ENCODE measurements at regions not wholly inside any gene's neighbourhood (a gene's known extent, or its start where the extent isn't known, plus 50 kb on each side); places are given as distances from the start of the nearest gene placed in this dataset.

DNA sequence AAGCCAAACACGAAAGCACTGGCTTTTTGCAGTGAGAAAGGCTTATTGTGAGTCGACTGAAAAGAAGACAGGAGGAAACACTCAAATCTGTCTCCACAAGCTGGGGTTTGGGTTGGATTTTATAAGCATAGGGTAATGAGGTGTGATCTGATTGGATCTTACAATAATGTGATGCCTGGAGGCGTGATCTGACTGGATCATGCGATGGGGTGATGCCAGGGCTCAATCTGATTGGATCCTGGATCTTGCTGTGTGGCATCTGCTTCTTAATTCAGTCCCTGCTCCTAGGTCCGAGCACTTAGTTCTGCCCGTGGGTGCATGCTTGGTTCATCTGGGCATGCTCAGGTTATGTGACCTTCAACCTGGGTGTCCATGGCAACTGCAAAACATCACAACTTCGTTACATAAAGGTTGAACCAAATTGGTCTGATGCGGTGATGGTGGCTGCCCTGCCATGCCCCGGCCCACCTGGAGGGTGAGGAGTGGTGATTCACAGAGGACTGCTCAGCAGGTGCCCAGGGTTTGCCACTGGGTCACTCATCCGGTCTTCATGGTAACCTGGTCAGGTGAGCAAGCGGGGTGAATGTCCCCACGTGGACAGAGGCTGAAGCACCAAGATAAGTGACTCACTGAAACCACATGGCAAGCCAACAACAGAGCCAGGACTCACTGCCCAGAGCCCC is 111.0 kb downstream of the KCNF1 start:
- TF ChIP-seq, protein P1, sequence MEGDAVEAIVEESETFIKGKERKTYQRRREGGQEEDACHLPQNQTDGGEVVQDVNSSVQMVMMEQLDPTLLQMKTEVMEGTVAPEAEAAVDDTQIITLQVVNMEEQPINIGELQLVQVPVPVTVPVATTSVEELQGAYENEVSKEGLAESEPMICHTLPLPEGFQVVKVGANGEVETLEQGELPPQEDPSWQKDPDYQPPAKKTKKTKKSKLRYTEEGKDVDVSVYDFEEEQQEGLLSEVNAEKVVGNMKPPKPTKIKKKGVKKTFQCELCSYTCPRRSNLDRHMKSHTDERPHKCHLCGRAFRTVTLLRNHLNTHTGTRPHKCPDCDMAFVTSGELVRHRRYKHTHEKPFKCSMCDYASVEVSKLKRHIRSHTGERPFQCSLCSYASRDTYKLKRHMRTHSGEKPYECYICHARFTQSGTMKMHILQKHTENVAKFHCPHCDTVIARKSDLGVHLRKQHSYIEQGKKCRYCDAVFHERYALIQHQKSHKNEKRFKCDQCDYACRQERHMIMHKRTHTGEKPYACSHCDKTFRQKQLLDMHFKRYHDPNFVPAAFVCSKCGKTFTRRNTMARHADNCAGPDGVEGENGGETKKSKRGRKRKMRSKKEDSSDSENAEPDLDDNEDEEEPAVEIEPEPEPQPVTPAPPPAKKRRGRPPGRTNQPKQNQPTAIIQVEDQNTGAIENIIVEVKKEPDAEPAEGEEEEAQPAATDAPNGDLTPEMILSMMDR (IDR thresholded peaks at IDR 0.05; ENCODE audit: extremely low read depth in 1 of 2, insufficient read depth in 1 of 2, low read depth in 1 of 2, low read length in 2 of 2), result no peak
- TF ChIP-seq MYC (IDR thresholded peaks at IDR 0.05; ENCODE audit: low read depth, low read length), result no peak
- TF ChIP-seq, protein P2, sequence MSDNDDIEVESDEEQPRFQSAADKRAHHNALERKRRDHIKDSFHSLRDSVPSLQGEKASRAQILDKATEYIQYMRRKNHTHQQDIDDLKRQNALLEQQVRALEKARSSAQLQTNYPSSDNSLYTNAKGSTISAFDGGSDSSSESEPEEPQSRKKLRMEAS (IDR thresholded peaks at IDR 0.05; ENCODE audit: insufficient read depth, insufficient read length), result no peak
- no peak for TF ChIP-seq POLR2A (IDR thresholded peaks at IDR 0.05; ENCODE audit: low read depth, low read length)
- no peak for TF ChIP-seq FOS (IDR thresholded peaks at IDR 0.05; ENCODE audit: borderline replicate concordance, insufficient read depth, low read length)
- no peak for TF ChIP-seq POLR2AphosphoS5 (IDR thresholded peaks at IDR 0.05; ENCODE audit: insufficient read depth, low read depth, low read length)
- no peak for TF ChIP-seq EZH2 (IDR thresholded peaks at IDR 0.05; ENCODE audit: borderline replicate concordance, low read depth, low read length, severe bottlenecking)
